Neural progenitor cell (in vitro differentiated cells): ENCODE measurements at regions not wholly inside any gene's neighbourhood (a gene's known extent, or its start where the extent isn't known, plus 50 kb on each side); places are given as distances from the start of the nearest gene placed in this dataset.

Experiments
- DNase-seq: peaks from one replicate; pipeline ENCODE4 v3.0.0-alpha.2; 2016; ENCODE audit warnings: low spot score
- H2AFZ ChIP-seq: fragments of 200-600 bp; sonication (generic); replicated peaks from 2 replicates; pipeline ENCODE4 v1.6.1; 2016; ENCODE audit warnings: antibody characterized with exemption
- H3F3A ChIP-seq: fragments of 200-600 bp; sonication (generic); 2 replicates; pipeline ENCODE4 v1.6.1; 2016; ENCODE audit warnings: antibody characterized with exemption, low read depth
- H3K27ac ChIP-seq: fragments of 200-600 bp; sonication (generic); 2 replicates; pipeline ENCODE4 v1.5.1; 2016; ENCODE audit warnings: mild to moderate bottlenecking
- H3K27me3 ChIP-seq: fragments of 200-600 bp; sonication (generic); 2 replicates; pipeline ENCODE4 v1.6.1; 2016; ENCODE audit warnings: mild to moderate bottlenecking, moderate library complexity
- H3K36me3 ChIP-seq: fragments of 200-600 bp; sonication (generic); 2 replicates; pipeline ENCODE4 v1.5.1; 2016
- H3K4me1 ChIP-seq: fragments of 200-600 bp; sonication (generic); 2 replicates; pipeline ENCODE4 v1.6.1; 2016; ENCODE audit warnings: mixed run types
- H3K4me2 ChIP-seq: fragments of 200-600 bp; sonication (generic); 2 replicates; pipeline ENCODE4 v1.6.1; 2016
- H3K4me3 ChIP-seq: fragments of 200-600 bp; sonication (generic); 2 replicates; pipeline ENCODE4 v1.5.1; 2016
- H3K79me2 ChIP-seq: fragments of 200-600 bp; sonication (generic); 2 replicates; pipeline ENCODE4 v1.6.1; 2016; ENCODE audit warnings: low read depth
- H3K9ac ChIP-seq: fragments of 200-600 bp; sonication (generic); 2 replicates; pipeline ENCODE4 v1.6.1; 2016
- H3K9me3 ChIP-seq: fragments of 200-600 bp; sonication (generic); 2 replicates; pipeline ENCODE4 v1.5.1; 2016; ENCODE audit warnings: low read depth
- H4K20me1 ChIP-seq: fragments of 200-600 bp; sonication (generic); 2 replicates; pipeline ENCODE4 v1.6.1; 2016; ENCODE audit warnings: low read depth
- H3K27ac Mint-ChIP-seq: 3 replicates; pipeline ENCODE4 v1.8.0; 2021; ENCODE audit warnings: mixed read lengths
- H3K27me3 Mint-ChIP-seq: 2 replicates; pipeline ENCODE4 v1.8.0; 2022; ENCODE audit warnings: low read depth, mild to moderate bottlenecking, inconsistent platforms, moderate library complexity, mixed read lengths; ENCODE audit not compliant: insufficient read depth
- H3K36me3 Mint-ChIP-seq: 3 replicates; pipeline ENCODE4 v1.8.0; 2021; ENCODE audit warnings: mixed read lengths
- H3K4me1 Mint-ChIP-seq: 3 replicates; pipeline ENCODE4 v1.8.0; 2021; ENCODE audit warnings: mixed read lengths
- H3K4me3 Mint-ChIP-seq: 3 replicates; pipeline ENCODE4 v1.8.0; 2021; ENCODE audit warnings: mild to moderate bottlenecking, moderate library complexity, mixed read lengths
- H3K9me3 Mint-ChIP-seq: 3 replicates; pipeline ENCODE4 v1.8.0; 2020; ENCODE audit warnings: mixed read lengths
- CTCF ChIP-seq: fragments of 200-600 bp; sonication (generic); IDR thresholded peaks from 2 replicates; pipeline ENCODE4 v1.5.1; 2017; ENCODE audit warnings: antibody characterized with exemption, mild to moderate bottlenecking
- EZH2 ChIP-seq: fragments of 200-600 bp; sonication (generic); IDR thresholded peaks from 2 replicates; pipeline ENCODE4 v1.6.1; 2017; ENCODE audit warnings: antibody characterized with exemption, mild to moderate bottlenecking, moderate library complexity
- EZH2phosphoT487 ChIP-seq: fragments of 200-600 bp; sonication (generic); IDR thresholded peaks from 2 replicates; pipeline ENCODE4 v1.6.1; 2017; ENCODE audit warnings: antibody characterized with exemption

- no peak for TF ChIP-seq EZH2phosphoT487
- TF ChIP-seq EZH2, result no peak
- TF ChIP-seq CTCF, result no peak
- Histone ChIP-seq H3K36me3 (no peaks in the 10 kb centered on the region), H4K20me1 (no peaks in the 10 kb centered on the region), H3K9ac (no peak overlapping the region), H3K4me1 (no peaks in the 10 kb centered on the region), H3K79me2 (no peaks in the 10 kb centered on the region), H2AFZ (no peak overlapping the region), H3K9me3 (peaks cover 2% of the 10 kb centered on the region), H3K27me3 (no peaks in the 10 kb centered on the region), H3K4me3 (no peak overlapping the region), H3K4me2 (no peak overlapping the region), H3K27ac (no peak overlapping the region), H3F3A (no peaks in the 10 kb centered on the region)
- Mint-ChIP-seq H3K36me3 (no peaks in the 10 kb centered on the region), H3K27me3 (no peaks in the 10 kb centered on the region), H3K4me3 (no peak overlapping the region), H3K27ac (no peak overlapping the region), H3K9me3 (peaks cover 72% of the 10 kb centered on the region), H3K4me1 (no peaks in the 10 kb centered on the region)
- no peak for DNase-seq
These were observed 417.7 kb downstream of the TMEM121 start for GRCh38 chr14:105943973-105944602.

GRCh38 chr14:105944632-105945610 lies 418.5 kb downstream of the TMEM121 start:
- Histone ChIP-seq H3K27me3 (no peaks in the 10 kb centered on the region), H3K79me2 (no peaks in the 10 kb centered on the region), H4K20me1 (no peaks in the 10 kb centered on the region), H3K36me3 (no peaks in the 10 kb centered on the region), H3K4me1 (no peaks in the 10 kb centered on the region), H3K9me3 (no peaks in the 10 kb centered on the region), H3F3A (no peaks in the 10 kb centered on the region), H3K4me3 (no peak overlapping the region), H3K4me2 (no peak overlapping the region), H3K27ac (no peak overlapping the region), H2AFZ (no peak overlapping the region), H3K9ac (no peak overlapping the region)
- no peaks in the 10 kb centered on the region for H3K4me1 Mint-ChIP-seq
- peaks cover 70% of the 10 kb centered on the region for H3K9me3 Mint-ChIP-seq
- no peak for DNase-seq
- H3K27me3 Mint-ChIP-seq, result peaks cover 3% of the 10 kb centered on the region
- TF ChIP-seq CTCF (no peak), EZH2 (no peak), EZH2phosphoT487 (no peak)
- H3K4me3 Mint-ChIP-seq, result no peak overlapping the region
- no peaks in the 10 kb centered on the region for H3K36me3 Mint-ChIP-seq
- no peak overlapping the region for H3K27ac Mint-ChIP-seq

- Mint-ChIP-seq H3K36me3 (no peaks in the 10 kb centered on the region), H3K27me3 (peaks cover 3% of the 10 kb centered on the region), H3K4me1 (no peaks in the 10 kb centered on the region), H3K4me3 (no peak overlapping the region), H3K9me3 (peaks cover 66% of the 10 kb centered on the region), H3K27ac (no peak overlapping the region)
- Histone ChIP-seq H3K27ac (no peak overlapping the region), H3K79me2 (no peaks in the 10 kb centered on the region), H2AFZ (no peak overlapping the region), H3K9ac (no peak overlapping the region), H3K4me2 (no peak overlapping the region), H3K27me3 (no peaks in the 10 kb centered on the region), H3K36me3 (no peaks in the 10 kb centered on the region), H3K9me3 (no peaks in the 10 kb centered on the region), H3F3A (no peaks in the 10 kb centered on the region), H4K20me1 (no peaks in the 10 kb centered on the region), H3K4me3 (no peak overlapping the region), H3K4me1 (no peaks in the 10 kb centered on the region)
- DNase-seq, result no peak
- TF ChIP-seq EZH2 (no peak), CTCF (no peak), EZH2phosphoT487 (no peak)
These were observed 419.5 kb downstream of the TMEM121 start for GRCh38 chr14:105945896-105946295.
